ENCODE measurements at regions not wholly inside any gene's neighbourhood (a gene's known extent, or its start where the extent isn't known, plus 50 kb on each side); places are given as distances from the start of the nearest gene placed in this dataset.

DNA sequence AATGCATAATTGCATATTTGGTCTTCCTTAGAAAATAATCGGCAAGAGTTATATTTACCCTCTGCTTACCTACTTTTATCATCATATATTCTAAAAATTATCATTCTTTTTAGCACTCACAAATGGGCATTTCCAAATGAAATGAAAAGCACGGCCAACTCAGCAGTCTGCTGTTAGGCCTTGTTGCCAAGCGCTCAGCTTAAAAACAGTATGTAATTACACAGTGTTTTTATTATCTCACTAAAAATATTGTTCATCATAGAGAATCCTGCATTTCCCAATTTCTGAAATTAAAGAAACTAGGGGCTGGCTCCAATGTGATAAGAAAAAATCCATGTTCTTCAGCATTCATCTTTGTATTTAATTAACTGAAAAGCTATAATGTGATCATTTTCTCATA, 391.7 kb upstream of the ADARB2 start:
- H3K4me3 ChIP-seq = no peak overlapping the region
- TF ChIP-seq, protein P1, sequence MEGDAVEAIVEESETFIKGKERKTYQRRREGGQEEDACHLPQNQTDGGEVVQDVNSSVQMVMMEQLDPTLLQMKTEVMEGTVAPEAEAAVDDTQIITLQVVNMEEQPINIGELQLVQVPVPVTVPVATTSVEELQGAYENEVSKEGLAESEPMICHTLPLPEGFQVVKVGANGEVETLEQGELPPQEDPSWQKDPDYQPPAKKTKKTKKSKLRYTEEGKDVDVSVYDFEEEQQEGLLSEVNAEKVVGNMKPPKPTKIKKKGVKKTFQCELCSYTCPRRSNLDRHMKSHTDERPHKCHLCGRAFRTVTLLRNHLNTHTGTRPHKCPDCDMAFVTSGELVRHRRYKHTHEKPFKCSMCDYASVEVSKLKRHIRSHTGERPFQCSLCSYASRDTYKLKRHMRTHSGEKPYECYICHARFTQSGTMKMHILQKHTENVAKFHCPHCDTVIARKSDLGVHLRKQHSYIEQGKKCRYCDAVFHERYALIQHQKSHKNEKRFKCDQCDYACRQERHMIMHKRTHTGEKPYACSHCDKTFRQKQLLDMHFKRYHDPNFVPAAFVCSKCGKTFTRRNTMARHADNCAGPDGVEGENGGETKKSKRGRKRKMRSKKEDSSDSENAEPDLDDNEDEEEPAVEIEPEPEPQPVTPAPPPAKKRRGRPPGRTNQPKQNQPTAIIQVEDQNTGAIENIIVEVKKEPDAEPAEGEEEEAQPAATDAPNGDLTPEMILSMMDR (IDR thresholded peaks at IDR 0.05) = no peak
- intact Hi-C loops (cut with DNase I) = no loop called here
- H3K36me3 ChIP-seq = no peaks in the 10 kb centered on the region
- no peaks in the 10 kb centered on the region for H3K9me3 ChIP-seq
- no peaks in the 10 kb centered on the region for H3K4me1 ChIP-seq
- DNase-seq (no peak), ATAC-seq (no peak)
- no peak overlapping the region for H3K27ac ChIP-seq
- no peaks in the 10 kb centered on the region for H3K27me3 ChIP-seq

DNA sequence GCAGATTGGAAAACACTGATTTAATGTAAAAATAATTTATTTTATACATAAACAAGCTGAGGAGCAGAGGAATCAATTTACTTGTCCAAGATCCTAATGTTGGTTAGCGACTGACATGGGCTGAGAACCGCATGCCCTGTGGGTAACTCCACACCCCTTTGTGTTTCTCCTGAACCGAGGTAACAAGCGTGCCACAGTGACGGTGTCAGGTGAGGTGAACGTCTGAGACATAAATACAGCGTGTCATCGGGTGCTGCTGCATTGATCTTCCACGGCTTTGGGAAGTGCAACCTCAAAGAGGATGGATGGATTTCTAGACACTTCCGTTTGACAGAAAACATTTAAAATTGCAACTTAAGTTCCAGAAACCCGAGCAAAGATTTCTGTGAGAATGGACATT, 386.8 kb upstream of the ADARB2 start:
- DNase-seq = no peak
- no peak for ATAC-seq
- H3K4me3 ChIP-seq = no peak overlapping the region
- intact Hi-C loops (cut with DNase I) = no loop called here
- H3K27ac ChIP-seq = no peak overlapping the region
- H3K9me3 ChIP-seq = no peaks in the 10 kb centered on the region
- H3K4me1 ChIP-seq = no peaks in the 10 kb centered on the region
- H3K36me3 ChIP-seq = no peaks in the 10 kb centered on the region
- TF ChIP-seq, protein P1 (IDR thresholded peaks at IDR 0.05) = no peak
- H3K27me3 ChIP-seq = no peaks in the 10 kb centered on the region

DNA sequence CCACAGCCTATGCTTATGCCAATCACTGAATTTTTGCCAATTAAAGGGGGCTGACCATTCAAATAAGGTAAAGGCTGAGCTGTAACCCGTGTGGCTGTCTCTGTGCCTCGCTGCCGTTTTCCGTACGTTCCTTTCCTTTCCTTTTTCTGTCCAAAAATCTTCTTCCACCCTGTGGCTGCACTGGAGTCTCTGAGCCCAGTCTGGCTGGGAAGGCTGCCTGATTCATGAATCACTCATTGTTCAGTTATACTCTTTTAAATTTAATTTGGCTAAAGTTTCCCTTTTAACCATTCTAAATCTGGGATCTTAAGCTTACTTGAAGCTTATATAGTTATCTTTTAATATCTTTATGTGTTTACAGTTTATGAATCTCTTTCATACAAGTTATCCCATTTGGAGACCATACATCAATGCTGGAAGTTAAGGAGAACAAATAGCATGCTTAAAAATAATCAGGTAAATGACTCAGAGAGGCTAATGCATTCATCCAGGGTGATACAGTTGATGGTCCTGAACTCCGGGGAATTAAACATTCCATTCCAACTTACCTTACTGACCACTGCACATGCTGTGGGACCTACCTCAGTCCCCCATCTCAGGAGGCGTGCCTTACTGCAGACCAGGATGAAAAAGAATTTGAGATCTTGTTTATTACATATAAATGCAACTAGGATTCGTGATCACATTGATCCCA, 385.3 kb upstream of the ADARB2 start:
- no peaks in the 10 kb centered on the region for H3K4me1 ChIP-seq
- TF ChIP-seq, protein P1 (IDR thresholded peaks at IDR 0.05) = no peak
- ATAC-seq (no peak), DNase-seq (no peak)
- H3K27me3 ChIP-seq = no peaks in the 10 kb centered on the region
- H3K36me3 ChIP-seq = no peaks in the 10 kb centered on the region
- H3K9me3 ChIP-seq = no peaks in the 10 kb centered on the region
- no peak overlapping the region for H3K27ac ChIP-seq
- H3K4me3 ChIP-seq = no peak overlapping the region
- intact Hi-C loops (cut with DNase I) = no loop called here

DNA sequence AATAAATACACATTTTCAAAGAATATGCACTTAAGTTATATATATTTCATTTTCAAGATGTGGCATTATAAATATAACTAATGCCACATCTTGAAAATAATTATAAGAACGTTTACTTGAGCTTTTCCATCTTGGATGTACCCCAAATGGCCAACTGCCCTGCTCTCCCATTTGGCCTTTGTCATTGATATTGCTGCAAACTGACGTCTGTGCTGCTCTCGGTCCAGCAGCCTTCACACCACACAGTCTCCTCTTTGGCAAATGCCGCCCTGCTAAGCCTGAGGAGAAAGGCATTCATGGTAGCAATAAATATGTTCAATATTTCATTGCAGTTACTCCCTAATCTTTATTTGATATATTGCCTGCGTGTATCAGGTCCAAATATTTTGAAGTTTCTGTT, 384.6 kb upstream of the ADARB2 start:
- H3K36me3 ChIP-seq = no peaks in the 10 kb centered on the region
- TF ChIP-seq, protein P1 (IDR thresholded peaks at IDR 0.05) = no peak
- DNase-seq = no peak
- no peak overlapping the region for H3K4me3 ChIP-seq
- no peak for ATAC-seq
- H3K9me3 ChIP-seq = no peaks in the 10 kb centered on the region
- no peak overlapping the region for H3K27ac ChIP-seq
- intact Hi-C loops (cut with DNase I) = no loop called here
- no peaks in the 10 kb centered on the region for H3K4me1 ChIP-seq
- no peaks in the 10 kb centered on the region for H3K27me3 ChIP-seq

DNA sequence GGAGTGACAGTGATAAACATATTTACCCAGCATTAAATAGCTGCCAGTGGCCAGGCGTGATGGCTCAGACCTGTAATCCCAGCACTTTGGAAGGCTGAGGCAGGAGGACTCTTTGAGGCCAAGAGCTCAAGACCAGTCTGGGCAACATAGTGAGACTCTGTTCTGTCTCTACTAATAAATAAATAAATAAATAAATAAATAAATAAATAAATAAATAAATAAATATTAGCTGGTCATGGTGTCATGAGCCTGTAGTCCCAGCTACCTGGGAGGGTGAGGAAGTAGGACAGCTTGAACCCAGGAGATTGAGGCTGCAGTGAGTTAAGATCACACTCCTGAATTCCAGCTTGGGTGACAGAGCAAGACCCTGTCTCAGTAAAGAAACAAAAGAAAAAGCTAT, 384.0 kb upstream of the ADARB2 start:
- no peaks in the 10 kb centered on the region for H3K36me3 ChIP-seq
- TF ChIP-seq, protein P1 (IDR thresholded peaks at IDR 0.05) = no peak
- intact Hi-C loops (cut with DNase I) = no loop called here
- no peaks in the 10 kb centered on the region for H3K9me3 ChIP-seq
- H3K27ac ChIP-seq = no peak overlapping the region
- no peaks in the 10 kb centered on the region for H3K27me3 ChIP-seq
- DNase-seq (no peak), ATAC-seq (no peak)
- no peaks in the 10 kb centered on the region for H3K4me1 ChIP-seq
- H3K4me3 ChIP-seq = no peak overlapping the region

DNA sequence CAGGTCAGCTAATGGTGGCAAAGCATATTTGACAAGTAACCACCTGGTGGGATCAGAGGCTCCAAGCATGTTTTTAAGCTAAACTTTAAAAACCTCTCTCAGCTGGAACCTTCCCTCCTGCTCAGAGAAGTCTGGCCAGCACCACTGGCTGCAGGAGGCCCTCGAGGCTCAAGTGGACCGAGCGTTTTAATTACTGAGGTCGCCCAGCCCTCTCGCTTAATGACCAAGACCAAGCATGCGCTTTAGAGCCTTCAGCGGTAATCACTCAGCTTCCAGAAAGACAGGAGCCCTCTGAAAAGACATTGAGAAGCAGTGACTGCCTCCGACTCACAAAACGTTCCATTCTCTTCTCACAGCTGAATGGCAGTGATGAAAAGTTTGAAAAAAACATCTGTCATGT, 383.4 kb upstream of the ADARB2 start:
- no peak for ATAC-seq

More for the DNA sequence above, 383.4 kb upstream of the ADARB2 start:
- Histone ChIP-seq H3K27me3 (no peaks in the 10 kb centered on the region), H3K9me3 (no peaks in the 10 kb centered on the region), H3K36me3 (no peaks in the 10 kb centered on the region), H3K4me3 (no peak overlapping the region), H3K27ac (no peak overlapping the region), H3K4me1 (no peaks in the 10 kb centered on the region)
- DNase-seq = no peak
- TF ChIP-seq, protein P1 (IDR thresholded peaks at IDR 0.05) = no peak
- intact Hi-C loops (cut with DNase I) = no loop called here

All from upper lobe of right lung (tissue), 1 donor.